ENCODE measurements at regions not wholly inside any gene's neighbourhood (a gene's known extent, or its start where the extent isn't known, plus 50 kb on each side); places are given as distances from the start of the nearest gene placed in this dataset.

DNA sequence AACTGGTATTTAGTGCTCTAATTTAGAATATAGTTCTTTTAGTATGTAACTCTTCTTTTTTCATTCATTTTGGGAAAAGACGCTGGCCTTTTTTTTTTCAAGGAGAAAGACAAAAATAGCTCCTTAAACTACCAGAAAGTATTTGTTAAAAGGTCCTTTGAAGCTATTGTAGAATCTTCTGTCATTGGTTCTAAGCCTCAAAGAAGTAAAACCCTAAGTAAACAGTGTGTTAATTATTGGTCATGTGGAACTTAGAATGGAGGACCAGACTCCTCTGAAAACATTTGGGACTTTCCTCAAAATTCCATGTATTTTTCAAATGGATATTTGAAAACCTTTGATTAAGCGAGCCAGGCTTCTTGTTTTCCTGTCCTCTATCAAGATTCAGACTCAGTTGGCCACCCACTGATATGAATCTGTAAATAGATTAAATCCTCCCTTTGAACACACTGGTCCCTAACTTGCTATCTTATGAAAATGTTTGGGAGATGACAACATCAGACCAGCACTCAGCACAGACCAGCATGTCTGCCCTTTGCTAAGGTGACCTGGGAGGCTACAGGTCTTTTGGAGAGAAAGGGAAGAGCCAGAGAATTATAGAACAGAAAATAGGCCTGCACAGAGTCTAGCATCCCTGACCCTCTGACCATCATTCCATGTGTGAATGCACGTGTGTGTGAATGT, 120.3 kb upstream of the GATA6 start:
- H3K4me3 ChIP-seq (replicated peaks; ENCODE audit: low read depth, low read length): no peak overlapping the region
- peaks cover 3% of the 10 kb centered on the region for H3K27me3 ChIP-seq (replicated peaks; ENCODE audit: control insufficient read depth, insufficient read depth, low read length)
- TF ChIP-seq, protein P1, sequence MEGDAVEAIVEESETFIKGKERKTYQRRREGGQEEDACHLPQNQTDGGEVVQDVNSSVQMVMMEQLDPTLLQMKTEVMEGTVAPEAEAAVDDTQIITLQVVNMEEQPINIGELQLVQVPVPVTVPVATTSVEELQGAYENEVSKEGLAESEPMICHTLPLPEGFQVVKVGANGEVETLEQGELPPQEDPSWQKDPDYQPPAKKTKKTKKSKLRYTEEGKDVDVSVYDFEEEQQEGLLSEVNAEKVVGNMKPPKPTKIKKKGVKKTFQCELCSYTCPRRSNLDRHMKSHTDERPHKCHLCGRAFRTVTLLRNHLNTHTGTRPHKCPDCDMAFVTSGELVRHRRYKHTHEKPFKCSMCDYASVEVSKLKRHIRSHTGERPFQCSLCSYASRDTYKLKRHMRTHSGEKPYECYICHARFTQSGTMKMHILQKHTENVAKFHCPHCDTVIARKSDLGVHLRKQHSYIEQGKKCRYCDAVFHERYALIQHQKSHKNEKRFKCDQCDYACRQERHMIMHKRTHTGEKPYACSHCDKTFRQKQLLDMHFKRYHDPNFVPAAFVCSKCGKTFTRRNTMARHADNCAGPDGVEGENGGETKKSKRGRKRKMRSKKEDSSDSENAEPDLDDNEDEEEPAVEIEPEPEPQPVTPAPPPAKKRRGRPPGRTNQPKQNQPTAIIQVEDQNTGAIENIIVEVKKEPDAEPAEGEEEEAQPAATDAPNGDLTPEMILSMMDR (IDR thresholded peaks at IDR 0.05; ENCODE audit: insufficient read depth, low read length, poor library complexity, severe bottlenecking): no peak
- H3K36me3 ChIP-seq (ENCODE audit: control insufficient read depth, insufficient read depth, low read length): no peaks in the 10 kb centered on the region
- no peak for DNase-seq (ENCODE audit: extremely low read depth, insufficient read length)

DNA sequence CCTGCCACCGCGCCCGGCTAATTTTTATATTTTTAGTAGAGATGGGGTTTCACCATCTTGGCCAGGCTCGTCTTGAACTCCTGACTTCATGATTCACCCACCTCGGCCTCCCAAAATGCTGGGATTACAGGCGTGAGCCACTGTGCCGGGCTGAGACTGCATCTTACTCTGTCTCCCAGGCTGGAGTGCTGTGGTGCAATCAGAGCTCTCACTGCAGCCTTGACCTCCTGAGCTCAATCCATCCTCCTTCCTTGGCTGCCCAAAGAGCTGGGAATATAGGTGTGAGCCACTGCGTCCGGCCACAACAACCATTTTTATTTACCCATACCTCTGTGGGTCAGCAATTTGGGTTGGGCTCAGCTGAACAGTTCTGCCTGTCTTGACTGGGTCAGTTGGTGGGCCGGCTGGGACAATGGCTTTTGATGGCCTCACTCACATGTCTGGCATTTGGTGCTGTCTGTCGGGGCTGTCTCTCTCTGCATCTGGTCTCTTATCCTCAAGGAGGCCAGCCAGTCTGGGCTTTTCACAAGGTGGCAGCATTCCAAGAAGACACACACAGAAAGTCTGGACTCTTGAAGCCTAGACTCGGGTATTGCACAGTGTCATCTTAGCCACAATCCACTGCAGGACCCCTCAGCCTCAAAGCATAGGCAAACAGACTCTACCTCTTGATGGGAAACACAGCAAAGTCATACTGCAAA, 116.8 kb upstream of the GATA6 start:
- Histone ChIP-seq H3K4me3 (replicated peaks; ENCODE audit: low read depth, low read length) (no peak overlapping the region), H3K36me3 (ENCODE audit: control insufficient read depth, insufficient read depth, low read length) (no peaks in the 10 kb centered on the region), H3K27me3 (replicated peaks; ENCODE audit: control insufficient read depth, insufficient read depth, low read length) (peaks cover 3% of the 10 kb centered on the region)
- no peak for DNase-seq (ENCODE audit: extremely low read depth, insufficient read length)
- TF ChIP-seq, protein P1 (IDR thresholded peaks at IDR 0.05; ENCODE audit: insufficient read depth, low read length, poor library complexity, severe bottlenecking): no peak

DNA sequence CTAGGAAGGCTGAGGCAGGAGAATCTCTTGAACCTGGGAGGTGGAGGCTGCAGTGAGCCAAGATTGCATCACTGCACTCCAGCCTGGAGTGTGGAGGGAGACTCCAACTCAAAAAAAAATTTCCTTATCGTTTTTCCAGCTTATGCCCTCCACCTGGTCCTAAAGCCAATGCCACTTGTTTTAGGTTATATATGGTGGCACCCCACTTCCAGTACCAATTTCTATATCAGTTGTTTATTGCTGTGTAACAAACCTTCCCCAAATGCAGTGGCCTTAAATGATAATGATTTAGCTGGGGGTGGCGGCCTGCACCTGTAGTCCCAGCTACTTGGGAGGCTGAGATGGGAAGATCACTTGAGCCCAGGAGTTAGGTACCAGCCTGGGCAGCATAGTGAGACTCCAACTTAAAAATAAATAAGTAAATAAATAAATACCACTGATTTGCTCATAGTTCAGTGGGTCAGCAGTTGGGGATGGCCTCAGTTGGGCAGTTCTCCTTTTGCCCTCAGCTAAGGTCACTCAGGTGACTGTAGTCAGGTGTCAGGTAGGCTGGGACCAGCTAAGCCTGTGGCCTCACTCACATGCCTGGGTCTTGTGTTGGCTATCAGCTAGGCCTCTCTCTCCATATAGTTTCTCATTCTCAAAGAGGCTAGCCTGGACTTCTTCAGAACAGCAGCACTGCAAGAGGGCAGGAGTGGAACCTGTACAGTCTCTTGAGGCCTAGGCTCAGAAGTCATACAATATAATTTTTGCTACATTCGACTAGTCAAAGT, 113.7 kb upstream of the GATA6 start:
- TF ChIP-seq, protein P1 (IDR thresholded peaks at IDR 0.05; ENCODE audit: insufficient read depth, low read length, poor library complexity, severe bottlenecking): no peak
- Histone ChIP-seq H3K4me3 (replicated peaks; ENCODE audit: low read depth, low read length) (no peak overlapping the region), H3K36me3 (ENCODE audit: control insufficient read depth, insufficient read depth, low read length) (no peaks in the 10 kb centered on the region), H3K27me3 (replicated peaks; ENCODE audit: control insufficient read depth, insufficient read depth, low read length) (no peaks in the 10 kb centered on the region)
- DNase-seq (ENCODE audit: extremely low read depth, insufficient read length): no peak

DNA sequence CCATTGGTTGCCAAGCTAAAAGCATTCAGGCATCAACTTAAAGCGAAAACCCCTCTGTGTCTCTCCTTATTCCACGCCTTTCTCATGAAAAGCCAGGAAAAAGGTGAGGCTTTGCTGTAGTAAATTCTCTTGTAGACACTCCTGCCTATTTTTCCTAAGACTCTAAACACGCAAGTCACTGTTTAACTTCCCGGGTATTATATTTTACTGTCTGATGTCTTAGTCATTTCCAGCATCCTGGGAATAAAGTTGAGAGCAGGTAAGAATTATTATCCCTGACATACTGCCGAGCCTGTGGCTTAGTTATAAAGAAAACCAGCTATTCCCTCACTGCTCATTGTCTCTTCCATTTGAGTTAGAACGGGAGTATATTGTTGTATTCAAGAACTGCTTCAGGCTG, 112.4 kb upstream of the GATA6 start:
- TF ChIP-seq, protein P1 (IDR thresholded peaks at IDR 0.05; ENCODE audit: insufficient read depth, low read length, poor library complexity, severe bottlenecking): no peak
- H3K36me3 ChIP-seq (ENCODE audit: control insufficient read depth, insufficient read depth, low read length): no peaks in the 10 kb centered on the region
- H3K4me3 ChIP-seq (replicated peaks; ENCODE audit: low read depth, low read length): no peak overlapping the region
- no peak for DNase-seq (ENCODE audit: extremely low read depth, insufficient read length)
- H3K27me3 ChIP-seq (replicated peaks; ENCODE audit: control insufficient read depth, insufficient read depth, low read length): no peaks in the 10 kb centered on the region

DNA sequence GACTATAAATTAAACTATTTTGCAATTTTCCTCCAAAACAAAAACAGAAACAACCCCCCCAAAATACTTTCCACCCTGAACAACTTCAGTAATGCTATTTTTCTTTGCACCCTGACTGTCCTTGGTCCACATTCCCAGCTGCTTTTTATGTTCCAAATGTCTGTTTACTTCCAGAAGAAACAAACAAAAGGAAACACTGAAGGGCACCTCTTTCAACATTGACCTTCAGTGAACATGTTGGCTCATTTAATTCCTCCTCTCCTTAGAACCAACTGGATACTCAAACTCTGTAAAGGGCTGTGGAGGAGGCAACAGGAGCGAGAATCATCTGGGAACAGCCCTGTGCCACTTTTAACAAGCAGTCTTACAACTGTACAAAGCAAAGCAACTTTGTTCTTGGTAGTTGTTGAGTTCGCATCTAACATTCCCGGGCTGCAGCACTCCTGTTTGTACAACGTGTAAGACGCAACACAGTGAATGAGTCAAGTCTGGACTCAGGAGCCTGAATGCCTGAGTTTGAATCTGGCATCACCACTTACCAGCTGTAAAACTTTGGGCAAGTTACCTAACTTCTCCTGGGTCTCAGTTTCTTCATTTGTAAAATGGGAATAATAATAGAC, 111.4 kb upstream of the GATA6 start:
- H3K4me3 ChIP-seq (replicated peaks; ENCODE audit: low read depth, low read length): no peak overlapping the region
- H3K27me3 ChIP-seq (replicated peaks; ENCODE audit: control insufficient read depth, insufficient read depth, low read length): no peaks in the 10 kb centered on the region; the same call in 1 of the 2 replicates
- no peaks in the 10 kb centered on the region for H3K36me3 ChIP-seq (ENCODE audit: control insufficient read depth, insufficient read depth, low read length)
- TF ChIP-seq, protein P1 (IDR thresholded peaks at IDR 0.05; ENCODE audit: insufficient read depth, low read length, poor library complexity, severe bottlenecking): no peak
- DNase-seq (ENCODE audit: extremely low read depth, insufficient read length): no peak

Data from GM06990 (cell line).